WI38 (cell line): ENCODE measurements at regions not wholly inside any gene's neighbourhood (a gene's known extent, or its start where the extent isn't known, plus 50 kb on each side); places are given as distances from the start of the nearest gene placed in this dataset.

Experiments used
- H3K4me3 ChIP-seq: 2 replicates; pipeline ENCODE4 v1.5.1; 2011; ENCODE audit warnings: low read depth, mild to moderate bottlenecking, control low read depth, low read length
- TF ChIP-seq, protein P1 (sequence below): IDR thresholded peaks from 2 replicates; pipeline ENCODE4 v1.5.1; 2012; ENCODE audit warnings: low read depth, mild to moderate bottlenecking, control low read depth, low read length

DNA sequence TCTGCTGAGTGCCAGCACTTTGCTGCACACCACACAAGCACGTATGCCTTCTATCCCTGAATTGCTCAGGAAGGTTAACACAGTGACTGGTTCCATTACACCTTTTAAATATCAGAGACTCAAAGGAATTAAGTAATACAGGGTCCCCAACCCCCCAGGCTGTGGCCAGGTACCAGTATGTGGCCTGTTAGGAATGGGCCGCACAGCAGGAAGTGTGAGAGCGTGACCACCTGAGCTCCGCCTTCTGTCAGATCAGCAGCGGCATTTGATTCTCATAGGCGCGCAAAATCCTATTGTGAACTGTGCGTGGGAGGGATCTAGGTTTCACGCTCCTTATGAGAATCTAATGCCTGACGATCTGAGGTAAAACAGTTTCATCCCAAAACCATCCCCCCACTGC is 194.5 kb downstream of the FOXO1 start:
- TF ChIP-seq, protein P1, sequence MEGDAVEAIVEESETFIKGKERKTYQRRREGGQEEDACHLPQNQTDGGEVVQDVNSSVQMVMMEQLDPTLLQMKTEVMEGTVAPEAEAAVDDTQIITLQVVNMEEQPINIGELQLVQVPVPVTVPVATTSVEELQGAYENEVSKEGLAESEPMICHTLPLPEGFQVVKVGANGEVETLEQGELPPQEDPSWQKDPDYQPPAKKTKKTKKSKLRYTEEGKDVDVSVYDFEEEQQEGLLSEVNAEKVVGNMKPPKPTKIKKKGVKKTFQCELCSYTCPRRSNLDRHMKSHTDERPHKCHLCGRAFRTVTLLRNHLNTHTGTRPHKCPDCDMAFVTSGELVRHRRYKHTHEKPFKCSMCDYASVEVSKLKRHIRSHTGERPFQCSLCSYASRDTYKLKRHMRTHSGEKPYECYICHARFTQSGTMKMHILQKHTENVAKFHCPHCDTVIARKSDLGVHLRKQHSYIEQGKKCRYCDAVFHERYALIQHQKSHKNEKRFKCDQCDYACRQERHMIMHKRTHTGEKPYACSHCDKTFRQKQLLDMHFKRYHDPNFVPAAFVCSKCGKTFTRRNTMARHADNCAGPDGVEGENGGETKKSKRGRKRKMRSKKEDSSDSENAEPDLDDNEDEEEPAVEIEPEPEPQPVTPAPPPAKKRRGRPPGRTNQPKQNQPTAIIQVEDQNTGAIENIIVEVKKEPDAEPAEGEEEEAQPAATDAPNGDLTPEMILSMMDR = no peak
- H3K4me3 ChIP-seq = no peak overlapping the region

DNA sequence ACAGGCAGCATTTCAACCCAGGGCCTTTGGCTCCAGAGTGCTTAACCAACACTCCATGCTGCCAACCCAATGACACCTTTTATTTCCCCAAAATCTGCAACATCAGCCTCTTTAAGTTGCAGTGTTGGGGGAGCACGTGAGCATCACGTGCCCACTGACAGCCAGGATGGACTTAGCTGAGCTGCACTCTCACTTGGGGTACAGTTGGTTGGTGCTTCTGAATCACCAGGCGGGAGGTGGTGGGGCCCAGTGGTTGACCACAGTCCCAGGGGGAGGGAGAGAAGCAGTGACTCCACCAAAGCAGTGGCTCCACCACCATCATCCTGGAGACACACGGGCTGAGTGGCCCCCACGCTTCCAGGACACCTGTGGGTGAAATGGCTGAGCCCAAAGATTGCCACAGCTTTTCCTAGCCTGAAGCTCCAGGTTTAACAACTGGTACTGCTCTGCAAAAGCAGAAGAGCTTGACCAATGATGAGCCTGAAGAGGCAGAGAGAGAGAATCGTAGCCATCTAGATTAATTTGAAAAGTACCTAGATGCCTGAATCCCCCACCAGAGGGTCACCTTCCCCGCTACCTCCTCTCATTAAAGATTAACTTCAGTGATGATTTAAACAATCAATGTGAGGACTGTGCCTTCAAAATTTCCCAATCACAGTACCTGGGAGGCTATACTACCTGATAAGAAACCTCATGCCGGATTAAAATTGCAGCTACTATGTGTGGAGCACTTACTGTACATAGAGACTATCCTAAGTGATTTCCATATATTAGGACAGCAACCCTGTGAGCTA is 193.8 kb downstream of the FOXO1 start:
- no peak overlapping the region for H3K4me3 ChIP-seq
- TF ChIP-seq, protein P1 = no peak

DNA sequence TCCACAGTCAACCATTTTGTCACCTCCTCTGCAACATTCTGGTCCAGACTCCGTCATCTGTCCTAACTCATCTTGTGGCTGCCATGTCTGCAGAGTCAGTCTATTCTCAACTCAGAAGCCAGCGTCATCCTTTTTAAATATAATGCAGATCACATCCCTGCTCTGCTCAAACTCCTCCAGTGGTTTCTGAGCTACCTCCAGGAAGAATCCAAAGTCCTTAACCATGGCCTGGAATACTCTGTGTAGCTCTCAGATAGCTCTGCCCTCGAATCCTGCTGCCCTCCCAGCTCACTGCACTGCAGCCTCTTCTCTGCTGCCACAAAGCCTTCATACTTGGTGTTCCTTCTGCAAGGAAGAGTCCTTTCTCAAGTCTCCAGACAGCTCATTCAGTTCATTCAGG is 190.8 kb downstream of the FOXO1 start:
- TF ChIP-seq, protein P1 = no peak

DNA sequence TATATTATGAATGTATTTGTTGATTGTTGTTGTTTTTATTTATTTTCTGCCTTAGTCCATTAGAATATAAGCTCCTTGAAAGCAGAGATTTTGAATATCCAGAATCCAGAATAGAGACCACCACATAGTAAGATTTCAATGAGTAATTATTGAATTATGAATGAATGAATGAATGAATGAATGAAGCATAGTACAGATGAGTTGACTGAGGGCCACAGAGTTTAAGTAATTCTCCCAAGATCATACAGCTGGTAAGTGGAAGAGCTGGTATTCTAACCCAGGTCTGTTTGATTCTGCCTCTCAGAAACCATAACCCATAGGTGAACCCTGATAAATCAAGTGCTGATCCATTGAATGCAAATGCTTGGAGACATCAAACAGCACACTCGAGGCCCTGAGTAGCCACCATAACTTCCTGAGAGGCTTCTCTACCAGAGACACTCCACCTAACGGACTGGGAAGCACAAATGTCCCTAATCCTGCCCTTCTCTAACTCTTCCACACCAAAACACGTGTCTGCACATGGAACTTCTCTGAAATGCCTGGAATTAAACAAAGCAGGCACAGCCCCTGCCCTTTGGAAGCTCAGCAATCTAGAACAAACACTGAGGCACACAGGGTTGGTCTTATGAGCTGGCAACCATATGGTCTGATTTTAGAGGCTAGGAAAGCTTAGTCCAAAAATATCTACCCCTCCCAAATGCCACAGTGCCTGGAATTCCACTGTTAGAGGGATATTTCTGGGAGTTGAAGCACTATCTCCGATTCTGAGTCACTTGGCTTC is 190.1 kb downstream of the FOXO1 start:
- H3K4me3 ChIP-seq = no peak overlapping the region
- TF ChIP-seq, protein P1 = no peak

More for the DNA sequence above, 190.8 kb downstream of the FOXO1 start:
- H3K4me3 ChIP-seq = no peak overlapping the region

DNA sequence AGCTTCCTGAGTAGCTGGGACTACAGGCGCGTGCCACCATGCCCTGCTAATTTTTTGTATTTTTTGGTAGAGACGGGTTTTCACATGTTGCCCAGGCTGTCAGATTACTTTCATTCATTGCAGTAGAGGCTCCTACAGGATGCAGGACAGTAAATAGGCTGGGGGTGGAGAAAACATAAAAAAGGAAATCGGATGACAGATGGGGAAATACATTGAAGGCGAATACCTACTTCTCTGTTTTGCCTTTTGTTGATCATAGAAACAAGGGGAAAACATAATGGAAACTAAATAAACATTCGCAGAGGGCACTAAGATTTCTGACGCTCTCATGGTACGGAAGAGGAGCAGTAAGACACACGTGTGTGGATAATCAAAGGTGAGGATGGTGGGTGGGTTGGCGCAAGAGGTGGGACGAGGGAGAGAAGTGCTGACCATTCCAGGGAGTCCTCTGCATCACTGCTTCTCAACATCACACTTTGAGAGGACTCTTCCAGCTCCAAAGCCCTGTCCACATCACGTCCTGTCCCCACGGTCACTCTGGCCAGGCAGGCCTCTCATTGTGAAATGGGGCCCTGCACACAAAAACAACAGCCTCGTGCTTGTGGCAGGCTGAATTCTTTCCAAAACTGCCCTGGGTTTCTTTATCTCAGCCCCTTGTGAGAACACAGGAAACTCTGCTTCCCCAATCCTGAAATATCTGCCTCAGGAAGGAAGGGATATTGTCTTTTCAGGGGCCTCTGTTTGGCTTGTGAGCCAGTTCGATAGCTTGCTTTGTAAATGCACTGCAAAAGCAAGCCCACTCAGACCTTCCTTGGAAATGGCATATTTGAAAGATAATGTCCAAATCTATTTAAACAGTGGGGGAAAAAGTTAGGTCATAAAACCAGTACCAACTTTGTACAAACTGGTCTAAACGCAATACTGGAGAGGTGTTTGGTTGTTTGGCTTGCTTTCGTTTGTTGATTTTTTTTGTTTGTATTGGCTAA is 188.5 kb downstream of the FOXO1 start:
- H3K4me3 ChIP-seq = no peak overlapping the region
- TF ChIP-seq, protein P1 = no peak

DNA sequence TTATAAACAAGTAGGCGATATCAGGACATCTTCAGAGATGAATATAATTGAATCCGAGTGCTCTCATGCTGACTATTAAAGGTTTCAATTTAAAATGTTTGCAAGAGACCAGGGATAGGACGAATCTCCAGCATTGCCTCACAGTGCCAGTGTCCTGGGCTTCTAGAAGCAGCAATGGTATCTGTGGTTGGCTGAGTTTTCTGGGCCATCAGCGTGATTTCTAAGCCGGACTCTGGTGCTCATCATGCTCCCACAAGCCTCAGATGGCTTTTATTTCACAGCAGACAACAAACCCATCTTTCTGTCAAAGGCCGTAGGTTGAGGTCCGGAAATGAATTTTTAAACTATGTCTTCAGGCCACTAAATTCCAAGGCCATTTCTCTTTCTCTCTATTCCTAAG is 187.7 kb downstream of the FOXO1 start:
- TF ChIP-seq, protein P1 = no peak
- no peak overlapping the region for H3K4me3 ChIP-seq
